ENCODE measurements at regions not wholly inside any gene's neighbourhood (a gene's known extent, or its start where the extent isn't known, plus 50 kb on each side); places are given as distances from the start of the nearest gene placed in this dataset.

DNA sequence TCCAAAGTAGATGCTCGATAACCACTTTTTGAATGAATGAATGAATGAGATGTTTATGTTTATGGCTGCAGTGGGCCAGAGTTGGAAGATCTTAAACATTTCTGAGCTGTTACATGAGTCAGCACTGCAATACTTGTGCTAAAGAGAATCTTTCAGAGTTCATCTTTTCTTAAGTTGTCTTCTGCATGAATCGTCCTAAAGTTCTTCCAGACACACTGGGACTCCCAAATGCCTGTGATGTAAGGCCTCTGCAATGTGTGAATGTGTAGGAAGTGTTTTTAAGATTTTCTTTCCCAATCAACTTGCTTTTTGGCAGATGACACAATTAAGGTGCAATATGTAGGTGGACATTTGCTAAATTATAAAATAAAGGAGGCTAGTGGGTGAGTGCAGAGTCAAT is 50.3 kb upstream of the TRIM9 start:
- DNase-seq (ENCODE audit: extremely low read depth, low read depth) = no peak
- TF ChIP-seq CTCF (IDR thresholded peaks at IDR 0.05; ENCODE audit: low read depth, low read length, missing control alignments) = no peak
- no peak overlapping the region for H3K4me3 ChIP-seq (replicated peaks; ENCODE audit: low read depth, low read length)

- no peak overlapping the region for H3K4me3 ChIP-seq (replicated peaks; ENCODE audit: low read depth, low read length)
- no peak for TF ChIP-seq CTCF (IDR thresholded peaks at IDR 0.05; ENCODE audit: low read depth, low read length, missing control alignments)
- DNase-seq (ENCODE audit: extremely low read depth, low read depth) = no peak
Observed at GRCh38 chr14:51147183-51147582, 52.3 kb upstream of the TRIM9 start.

DNA sequence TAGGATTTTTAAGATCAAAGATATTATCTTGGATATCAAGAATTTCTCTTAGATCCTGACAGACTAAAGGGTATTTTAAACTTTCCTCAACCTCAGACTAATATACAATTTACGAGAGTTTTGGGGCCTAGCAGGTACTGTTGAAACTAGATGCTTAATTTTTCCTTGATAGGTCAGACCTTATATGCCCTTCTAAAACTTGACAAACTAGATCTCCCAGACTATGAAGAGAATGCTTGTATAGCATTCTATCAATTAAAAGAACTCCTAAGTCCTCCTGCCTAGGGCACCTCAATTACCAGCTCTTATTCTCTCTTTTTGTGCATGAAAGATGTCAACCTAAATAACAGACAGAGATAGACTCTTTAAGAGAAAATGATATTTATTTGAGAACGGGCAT is 60.4 kb upstream of the TRIM9 start:
- no peak for DNase-seq (ENCODE audit: extremely low read depth, low read depth)
- no peak overlapping the region for H3K4me3 ChIP-seq (replicated peaks; ENCODE audit: low read depth, low read length)
- TF ChIP-seq CTCF (IDR thresholded peaks at IDR 0.05; ENCODE audit: low read depth, low read length, missing control alignments) = no peak

GRCh38 chr14:51157012-51157411 is 62.1 kb upstream of the TRIM9 start:
- TF ChIP-seq CTCF (IDR thresholded peaks at IDR 0.05; ENCODE audit: low read depth, low read length, missing control alignments) = peak; percentile 17
- DNase-seq (ENCODE audit: extremely low read depth, low read depth) = no peak
- no peak overlapping the region for H3K4me3 ChIP-seq (replicated peaks; ENCODE audit: low read depth, low read length)

DNA sequence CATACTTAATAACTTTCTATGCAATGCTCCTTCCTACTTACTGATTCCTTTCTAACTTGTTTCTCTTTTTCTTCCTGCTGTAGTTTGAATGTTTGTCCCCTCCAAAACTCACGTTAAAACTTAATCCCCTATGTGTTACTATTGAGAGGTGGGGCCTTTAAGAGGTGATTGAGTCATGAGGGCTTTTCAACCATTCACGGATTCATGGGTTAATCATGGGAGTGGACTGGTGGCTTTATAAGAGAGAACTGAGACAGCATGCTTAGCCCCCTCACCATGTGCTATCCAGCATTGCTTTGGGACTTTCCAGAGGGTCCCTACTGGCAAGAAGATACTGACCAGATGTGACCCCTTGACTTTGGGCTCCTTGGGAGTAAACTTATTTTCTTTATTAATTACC is 66.0 kb upstream of the TRIM9 start:
- no peak for TF ChIP-seq CTCF (IDR thresholded peaks at IDR 0.05; ENCODE audit: low read depth, low read length, missing control alignments)
- DNase-seq (ENCODE audit: extremely low read depth, low read depth) = no peak
- H3K4me3 ChIP-seq (replicated peaks; ENCODE audit: low read depth, low read length) = no peak overlapping the region

DNA sequence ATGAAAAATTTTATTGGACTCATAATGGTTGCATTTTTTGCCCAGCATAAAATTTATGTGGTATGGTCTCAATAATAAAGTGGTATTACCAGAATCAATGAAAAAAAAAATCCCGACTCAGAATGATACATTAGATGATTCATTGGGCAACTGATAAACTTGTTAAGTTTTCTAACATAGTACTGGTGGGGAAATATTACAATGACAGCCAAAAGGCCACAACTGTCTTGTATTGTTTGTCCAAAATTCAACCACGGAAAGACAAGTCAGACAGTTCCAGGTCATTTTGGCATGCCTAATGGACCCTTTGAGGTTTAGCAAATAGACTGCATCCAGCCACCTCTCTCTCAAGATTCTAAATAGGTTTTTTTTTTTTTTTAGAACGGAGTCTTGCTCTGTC is 70.5 kb upstream of the TRIM9 start:
- no peak for TF ChIP-seq CTCF (IDR thresholded peaks at IDR 0.05; ENCODE audit: low read depth, low read length, missing control alignments)
- no peak overlapping the region for H3K4me3 ChIP-seq (replicated peaks; ENCODE audit: low read depth, low read length)
- no peak for DNase-seq (ENCODE audit: extremely low read depth, low read depth)

GRCh38 chr14:51167587-51168214 is 72.3 kb upstream of the TMX1 start:
- H3K4me3 ChIP-seq (replicated peaks; ENCODE audit: low read depth, low read length) = no peak overlapping the region
- TF ChIP-seq CTCF (IDR thresholded peaks at IDR 0.05; ENCODE audit: low read depth, low read length, missing control alignments) = no peak
- DNase-seq (ENCODE audit: extremely low read depth, low read depth) = no peak
